A673 (cell line): ENCODE measurements at regions not wholly inside any gene's neighbourhood (a gene's known extent, or its start where the extent isn't known, plus 50 kb on each side); places are given as distances from the start of the nearest gene placed in this dataset.

ENCODE experiments used
- BruUV-seq: library from RNA; stranded (reverse); fragments of 400-500 nt; replicated peaks from 2 replicates; lab custom pipeline; 2021; lab: Mats Ljungman, UMichigan
- CTCF ChIA-PET: fragments of 300-600 bp; sonication (Branson Sonifier 250); formaldehyde crosslinking; loops from one replicate; lab custom pipeline; 2022; ENCODE audit warnings: antibody characterized with exemption; lab: Charles Lee
- POLR2A ChIA-PET: fragments of 300-600 bp; sonication (Branson Sonifier 250); formaldehyde crosslinking; loops from one replicate; lab custom pipeline; 2022; ENCODE audit warnings: antibody characterized with exemption; ENCODE audit not compliant: low non-redundant PET; lab: Charles Lee
- DNase-seq: peaks from one replicate; pipeline ENCODE4 v3.0.0-alpha.2; 2015; ENCODE audit warnings: low spot score
- H3K27ac ChIP-seq: fragments of 200-600 bp; sonication (generic); 2 replicates; pipeline ENCODE4 v1.5.1; 2016; ENCODE audit warnings: mixed run types, low read depth, mild to moderate bottlenecking, mixed read lengths, antibody characterized with exemption, low read length; ENCODE audit not compliant: poor library complexity, severe bottlenecking
- H3K27me3 ChIP-seq: fragments of 200-600 bp; sonication (generic); replicated peaks from 2 replicates; pipeline ENCODE4 v1.6.1; 2017; ENCODE audit warnings: mixed run types, low read depth, mild to moderate bottlenecking, mixed read lengths, antibody characterized with exemption, low read length; ENCODE audit not compliant: insufficient read depth, poor library complexity
- H3K36me3 ChIP-seq: fragments of 200-600 bp; sonication (generic); 2 replicates; pipeline ENCODE4 v1.6.1; 2016; ENCODE audit warnings: mixed run types, mild to moderate bottlenecking, mixed read lengths, antibody characterized with exemption, low read length; ENCODE audit not compliant: insufficient read depth, poor library complexity, severe bottlenecking
- H3K4me1 ChIP-seq: fragments of 200-600 bp; sonication (generic); 2 replicates; pipeline ENCODE4 v1.6.1; 2017; ENCODE audit warnings: mixed run types, mild to moderate bottlenecking, mixed read lengths, antibody characterized with exemption, low read length; ENCODE audit not compliant: insufficient read depth, poor library complexity, severe bottlenecking
- H3K4me3 ChIP-seq: fragments of 200-600 bp; sonication (generic); 2 replicates; pipeline ENCODE4 v1.5.1; 2016; ENCODE audit warnings: low read depth, mixed run types, mild to moderate bottlenecking, mixed read lengths, low read length; ENCODE audit not compliant: poor library complexity, severe bottlenecking
- H3K9me3 ChIP-seq: fragments of 200-600 bp; sonication (generic); 2 replicates; pipeline ENCODE4 v1.6.1; 2016; ENCODE audit warnings: mixed run types, low read depth, mild to moderate bottlenecking, mixed read lengths, antibody characterized with exemption, low read length; ENCODE audit not compliant: poor library complexity, severe bottlenecking
- CTCF ChIP-seq: fragments of 300-800, 200-600 bp; sonication (generic); conservative IDR thresholded peaks from 2 replicates; pipeline ENCODE4 v1.5.1; 2017; ENCODE audit warnings: low read depth, mild to moderate bottlenecking, antibody characterized with exemption, low read length, moderate library complexity, mixed read lengths
- EZH2 ChIP-seq: fragments of 200-600 bp; sonication (generic); IDR thresholded peaks from 2 replicates; pipeline ENCODE4 v1.6.1; 2017; ENCODE audit warnings: borderline replicate concordance, low read depth, mild to moderate bottlenecking, mixed read lengths, antibody characterized with exemption, low read length; ENCODE audit not compliant: poor library complexity, severe bottlenecking
- intact Hi-C: fragments of 100-400 bp; cut with micrococcal nuclease; formaldehyde crosslinking; loops from one replicate; pipeline ENCODE4 v1.10.0; 2022; ENCODE audit not compliant: unreplicated experiment

- Histone ChIP-seq H3K4me3 (no peak overlapping the region), H3K27ac (no peak overlapping the region), H3K9me3 (no peaks in the 10 kb centered on the region), H3K4me1 (no peaks in the 10 kb centered on the region), H3K36me3 (no peaks in the 10 kb centered on the region), H3K27me3 (no peaks in the 10 kb centered on the region)
- intact Hi-C loops, result no loop called here
- BruUV-seq, result no TSS peak
- POLR2A ChIA-PET, result no interaction called here
- CTCF ChIA-PET, result no interaction called here
- DNase-seq, result no peak
- no peak for TF ChIP-seq CTCF
- TF ChIP-seq EZH2, result no peak
Measured at GRCh38 chr9:23497137-23497504, 328.9 kb downstream of the ELAVL2 start.

- Histone ChIP-seq H3K9me3 (no peaks in the 10 kb centered on the region), H3K27me3 (no peaks in the 10 kb centered on the region), H3K4me3 (no peak overlapping the region), H3K4me1 (no peaks in the 10 kb centered on the region), H3K27ac (no peak overlapping the region), H3K36me3 (no peaks in the 10 kb centered on the region)
- no TSS peak for BruUV-seq
- ChIA-PET POLR2A (no interaction called here), CTCF (no interaction called here)
- DNase-seq, result no peak
- TF ChIP-seq CTCF (no peak), EZH2 (no peak)
- intact Hi-C loops, result no loop called here
Measured at GRCh38 chr9:23502004-23502403, 324.0 kb downstream of the ELAVL2 start.

GRCh38 chr9:23522952-23523351, 303.1 kb downstream of the ELAVL2 start:
- CTCF ChIA-PET, result no interaction called here

More at GRCh38 chr9:23522952-23523351, 303.1 kb downstream of the ELAVL2 start:
- POLR2A ChIA-PET, result no interaction called here
- Histone ChIP-seq H3K9me3 (no peaks in the 10 kb centered on the region), H3K4me1 (no peaks in the 10 kb centered on the region), H3K36me3 (no peaks in the 10 kb centered on the region), H3K27ac (no peak overlapping the region), H3K4me3 (no peak overlapping the region), H3K27me3 (no peaks in the 10 kb centered on the region)
- BruUV-seq, result no TSS peak
- intact Hi-C loops, result no loop called here
- TF ChIP-seq EZH2 (no peak), CTCF (no peak)
- no peak for DNase-seq
